Lung (tissue), 9 donors: ENCODE measurements at regions not wholly inside any gene's neighbourhood (a gene's known extent, or its start where the extent isn't known, plus 50 kb on each side); places are given as distances from the start of the nearest gene placed in this dataset.
"Not testable (repeated sequence)": the region's sequence is repeated elsewhere in the genome, so short reads cannot be mapped to it uniquely, and the experiment has no call there.

Source experiments
- ATAC-seq: fragments of 200-7000 bp; cut with Tn5 transposase; one replicate; pipeline ENCODE4 v1.9.1; 2020; ENCODE audit warnings: moderate number of reproducible peaks; ENCODE audit not compliant: insufficient read depth, low FRiP score
- DNase-seq, 3 donors: peaks; one replicate each; pipeline ENCODE4 v3.0.0-alpha.2; 2013 to 2017
- H3K27ac ChIP-seq, 2 donors: one replicate each; pipeline ENCODE4 v1.5.1; 2013; ENCODE audit warnings: mild to moderate bottlenecking in 2 of 2, moderate library complexity in 2 of 2, control low read depth in 1 of 2, inconsistent platforms in 1 of 2, low read depth in 1 of 2, low read length in 1 of 2
- H3K27me3 ChIP-seq, 3 donors: one replicate each; pipeline ENCODE4 v1.5.1; 2013; ENCODE audit warnings: low read length in 2 of 3; ENCODE audit not compliant: control insufficient read depth in 3 of 3, insufficient read depth in 3 of 3
- H3K36me3 ChIP-seq, 4 donors: one replicate each; pipeline ENCODE4 v1.5.1; 2013; ENCODE audit warnings: low read length in 4 of 4, mild to moderate bottlenecking in 1 of 4, moderate library complexity in 1 of 4; ENCODE audit not compliant: control insufficient read depth in 4 of 4, insufficient read depth in 4 of 4
- H3K4me1 ChIP-seq, 5 donors: one replicate each; pipeline ENCODE4 v1.5.1; 2013; ENCODE audit warnings: low read length in 5 of 5, mild to moderate bottlenecking in 2 of 5, moderate library complexity in 1 of 5; ENCODE audit not compliant: control insufficient read depth in 5 of 5, insufficient read depth in 5 of 5
- H3K4me3 ChIP-seq: one replicate; pipeline ENCODE4 v1.5.1; 2013; ENCODE audit warnings: mild to moderate bottlenecking, control low read depth, moderate library complexity
- H3K9ac ChIP-seq, 2 donors: one replicate each; pipeline ENCODE4 v1.5.1; 2013; ENCODE audit warnings: low read length in 2 of 2, control low read depth in 1 of 2; ENCODE audit not compliant: insufficient read depth in 1 of 2
- H3K9me3 ChIP-seq, 4 donors: one replicate each; pipeline ENCODE4 v1.5.1; 2013; ENCODE audit warnings: low read length in 3 of 4, mild to moderate bottlenecking in 1 of 4, moderate library complexity in 1 of 4; ENCODE audit not compliant: control insufficient read depth in 4 of 4, insufficient read depth in 3 of 4
- WGBS, 2 donors: extraction: QIAGEN DNeasy Blood & Tissue Kit; methylation state at CpG; one replicate each; pipeline ENCODE4 v1.1.7; 2013; 5-methylcytosine and 5-hydroxymethylcytosine counted together
- donor health status: Bipolar disorder and iron deficiency.
- donor health status: healthy.
- donor health status: DM: yes; HTN: yes; CAD: no.

- not testable (repeated sequence) for H3K4me1 ChIP-seq, H3K9ac ChIP-seq, H3K9me3 ChIP-seq, ATAC-seq, DNase-seq, H3K4me3 ChIP-seq, H3K27ac ChIP-seq, H3K27me3 ChIP-seq, H3K36me3 ChIP-seq
- WGBS, 2 donors: 63 to 76% methylated on average over 6 of the region's 6 CpGs
Measured at GRCh38 chr1:146645978-146646604, 292.0 kb upstream of the NBPF12 start.

- not testable (repeated sequence) for H3K4me3 ChIP-seq, H3K9me3 ChIP-seq, DNase-seq, H3K36me3 ChIP-seq, H3K4me1 ChIP-seq, H3K9ac ChIP-seq, H3K27me3 ChIP-seq, ATAC-seq, H3K27ac ChIP-seq
- 63 to 77% methylated on average over 2 to 3 of the region's 3 CpGs for WGBS, 2 donors
Measured at GRCh38 chr1:146641534-146641933, 296.6 kb upstream of the NBPF12 start.

GRCh38 chr1:146640671-146641070 is 297.5 kb upstream of the NBPF12 start:
- H3K9ac ChIP-seq, H3K27ac ChIP-seq, ATAC-seq, H3K4me3 ChIP-seq, H3K36me3 ChIP-seq, H3K4me1 ChIP-seq, H3K9me3 ChIP-seq, H3K27me3 ChIP-seq, DNase-seq: not testable (repeated sequence)
- WGBS, 2 donors: 92 to 94% methylated on average over 5 of the region's 5 CpGs

GRCh38 chr1:146630302-146630701 is 307.8 kb upstream of the NBPF12 start:
- H3K4me3 ChIP-seq, H3K9ac ChIP-seq, H3K27me3 ChIP-seq, H3K36me3 ChIP-seq, H3K9me3 ChIP-seq, DNase-seq, ATAC-seq, H3K27ac ChIP-seq, H3K4me1 ChIP-seq: not testable (repeated sequence)
- WGBS, 2 donors: 86% methylated on average over 1 of the region's 1 CpG; no CpG with 5 or more reads in 1 of the 2 donors

- not testable (repeated sequence) for H3K27ac ChIP-seq, H3K9ac ChIP-seq, H3K4me1 ChIP-seq, DNase-seq, H3K9me3 ChIP-seq, H3K36me3 ChIP-seq, ATAC-seq, H3K4me3 ChIP-seq, H3K27me3 ChIP-seq
- WGBS, 2 donors: 28 to 48% methylated on average over 3 of the region's 4 CpGs
Measured at GRCh38 chr1:146618582-146618981, 319.5 kb upstream of the NBPF12 start.

GRCh38 chr1:146604681-146605080 is 333.4 kb upstream of the NBPF12 start:
- H3K27me3 ChIP-seq, H3K4me3 ChIP-seq, ATAC-seq, H3K9ac ChIP-seq, DNase-seq, H3K36me3 ChIP-seq, H3K27ac ChIP-seq, H3K9me3 ChIP-seq, H3K4me1 ChIP-seq: not testable (repeated sequence)

GRCh38 chr1:146600720-146601307 is 337.3 kb upstream of the NBPF12 start:
- 41 to 81% methylated on average over 1 of the region's 3 CpGs for WGBS, 2 donors
- H3K4me1 ChIP-seq, H3K9ac ChIP-seq, H3K27ac ChIP-seq, H3K27me3 ChIP-seq, H3K4me3 ChIP-seq, DNase-seq, H3K36me3 ChIP-seq, H3K9me3 ChIP-seq, ATAC-seq: not testable (repeated sequence)

GRCh38 chr1:146599906-146600305 is 338.2 kb upstream of the NBPF12 start:
- not testable (repeated sequence) for H3K9me3 ChIP-seq, H3K9ac ChIP-seq, H3K27ac ChIP-seq, ATAC-seq, DNase-seq, H3K36me3 ChIP-seq, H3K27me3 ChIP-seq, H3K4me1 ChIP-seq, H3K4me3 ChIP-seq
- 77 to 88% methylated on average over 1 of the region's 3 CpGs for WGBS, 2 donors
